ENCODE measurements at regions not wholly inside any gene's neighbourhood (a gene's known extent, or its start where the extent isn't known, plus 50 kb on each side); places are given as distances from the start of the nearest gene placed in this dataset.

- H3K4me3 ChIP-seq (ENCODE audit: low read length): no peak overlapping the region
- no peak for TF ChIP-seq CTCF (IDR thresholded peaks at IDR 0.05; ENCODE audit: insufficient read depth, low read depth, low read length, missing control alignments)
- no peak for DNase-seq (ENCODE audit: low read depth)
Measured at GRCh38 chr2:3948191-3948590, 244.8 kb downstream of the DCDC2C start.

GRCh38 chr2:3951131-3951954, 248.0 kb downstream of the DCDC2C start:
- no peak overlapping the region for H3K4me3 ChIP-seq (ENCODE audit: low read length)
- no peak for TF ChIP-seq CTCF (IDR thresholded peaks at IDR 0.05; ENCODE audit: insufficient read depth, low read depth, low read length, missing control alignments)
- no peak for DNase-seq (ENCODE audit: low read depth)

DNA sequence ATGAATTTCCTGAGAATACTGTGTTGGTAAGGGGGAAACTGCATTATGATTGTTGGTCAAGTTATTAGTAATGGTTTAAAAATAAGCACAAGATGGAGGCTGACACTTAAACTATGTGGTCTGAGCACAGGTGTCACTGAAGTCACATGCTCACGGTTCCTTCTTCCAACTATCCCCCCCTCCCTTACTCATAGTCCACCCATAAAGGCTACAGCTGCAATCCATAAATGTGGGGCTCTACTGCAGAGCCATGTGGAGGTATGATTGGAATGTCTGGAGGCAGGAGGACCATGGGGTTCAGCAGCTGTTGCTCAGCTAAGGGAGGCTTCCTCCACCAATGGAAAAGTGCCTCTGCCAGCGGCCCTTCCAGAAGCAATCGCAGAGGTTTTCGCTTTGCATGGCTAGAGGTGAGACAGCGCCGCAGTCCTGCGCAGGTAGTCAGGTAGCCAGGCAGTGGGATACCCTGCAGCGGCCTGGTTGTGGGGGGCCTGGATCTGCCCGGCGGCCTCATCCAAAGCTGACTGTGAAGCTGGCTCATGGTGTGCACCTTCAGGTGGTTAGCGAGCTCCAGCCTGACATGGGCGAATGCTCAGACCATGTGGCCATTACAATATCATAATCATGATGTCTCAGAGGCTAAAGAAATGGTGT, 249.6 kb downstream of the DCDC2C start:
- no peak for DNase-seq (ENCODE audit: low read depth)
- no peak for TF ChIP-seq CTCF (IDR thresholded peaks at IDR 0.05; ENCODE audit: insufficient read depth, low read depth, low read length, missing control alignments)
- no peak overlapping the region for H3K4me3 ChIP-seq (ENCODE audit: low read length)

DNA sequence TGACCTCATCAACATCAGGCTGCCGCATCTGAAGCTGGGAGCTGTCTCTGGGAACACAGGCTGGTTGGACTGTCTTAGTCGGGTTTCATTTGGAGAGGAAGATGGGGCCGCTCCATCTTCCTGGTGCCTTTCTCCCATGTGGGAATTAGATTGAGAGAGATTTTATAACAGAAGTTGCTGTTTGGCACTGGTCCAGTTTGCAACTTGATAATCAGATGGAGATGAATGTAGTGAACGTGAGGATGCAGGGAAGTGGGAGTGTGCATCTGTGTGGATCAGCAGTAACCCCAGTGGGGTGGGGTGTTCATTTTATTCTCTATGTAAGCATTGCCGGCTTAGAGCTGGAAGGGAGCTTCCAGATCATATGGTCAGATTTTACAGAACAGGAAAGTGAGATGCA, 250.9 kb downstream of the DCDC2C start:
- TF ChIP-seq CTCF (IDR thresholded peaks at IDR 0.05; ENCODE audit: insufficient read depth, low read depth, low read length, missing control alignments): no peak
- no peak overlapping the region for H3K4me3 ChIP-seq (ENCODE audit: low read length)
- no peak for DNase-seq (ENCODE audit: low read depth)

DNA sequence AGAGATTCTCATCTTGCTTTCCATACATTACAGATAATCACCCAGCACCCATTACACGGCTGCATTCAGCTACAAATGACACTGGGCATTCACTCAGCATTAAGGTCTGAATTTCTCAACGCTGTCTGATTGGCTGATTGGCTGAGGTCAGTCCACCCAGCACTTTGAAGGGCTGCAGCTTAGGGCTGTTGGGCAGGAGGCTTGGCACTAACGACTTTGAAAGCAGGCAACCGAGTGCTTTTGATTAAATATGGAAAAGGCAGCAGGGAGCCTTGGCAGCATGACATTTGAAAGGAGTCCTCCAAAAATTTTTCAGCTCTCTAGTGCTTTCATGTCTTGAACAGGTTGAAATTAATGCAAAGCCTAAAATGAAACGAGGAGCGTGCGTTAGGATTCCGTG, 253.0 kb downstream of the DCDC2C start:
- no peak overlapping the region for H3K4me3 ChIP-seq (ENCODE audit: low read length)
- DNase-seq (ENCODE audit: low read depth): no peak
- no peak for TF ChIP-seq CTCF (IDR thresholded peaks at IDR 0.05; ENCODE audit: insufficient read depth, low read depth, low read length, missing control alignments)

GRCh38 chr2:3956892-3957291, 253.5 kb downstream of the DCDC2C start:
- no peak for DNase-seq (ENCODE audit: low read depth)
- H3K4me3 ChIP-seq (ENCODE audit: low read length): no peak overlapping the region
- TF ChIP-seq CTCF (IDR thresholded peaks at IDR 0.05; ENCODE audit: insufficient read depth, low read depth, low read length, missing control alignments): no peak

Data from epithelial cell of esophagus (primary cell).